GM23338 (cell line): ENCODE measurements at regions not wholly inside any gene's neighbourhood (a gene's known extent, or its start where the extent isn't known, plus 50 kb on each side); places are given as distances from the start of the nearest gene placed in this dataset.

Experiments used
- ATAC-seq: fragments of 200-7000 bp; cut with Tn5 transposase; 3 replicates; pipeline ENCODE4 v1.9.1; 2020
- DNase-seq: peaks from one replicate; pipeline ENCODE4 v3.0.0-alpha.2; 2015; ENCODE audit warnings: low spot score
- H2AFZ ChIP-seq: fragments of 200-600 bp; sonication (generic); 2 replicates; pipeline ENCODE4 v1.8.0; 2016; ENCODE audit warnings: antibody characterized with exemption, mild to moderate bottlenecking, moderate library complexity
- H3F3A ChIP-seq: fragments of 200-600 bp; sonication (generic); replicated peaks from 2 replicates; pipeline ENCODE4 v1.8.0; 2017; ENCODE audit warnings: antibody characterized with exemption, mixed run types, low read depth
- H3K27ac ChIP-seq: fragments of 200-600 bp; sonication (generic); 2 replicates; pipeline ENCODE4 v1.6.1; 2016; ENCODE audit warnings: low read depth
- H3K27me3 ChIP-seq: fragments of 200-600 bp; sonication (generic); 2 replicates; pipeline ENCODE4 v1.8.0; 2016; ENCODE audit warnings: mild to moderate bottlenecking, mixed run types, moderate library complexity; ENCODE audit not compliant: insufficient read depth
- H3K36me3 ChIP-seq: fragments of 200-600 bp; sonication (generic); 2 replicates; pipeline ENCODE4 v1.8.0; 2016; ENCODE audit warnings: mild to moderate bottlenecking; ENCODE audit not compliant: insufficient read depth
- H3K4me1 ChIP-seq: fragments of 200-600 bp; sonication (generic); 2 replicates; pipeline ENCODE4 v1.8.0; 2016; ENCODE audit warnings: mild to moderate bottlenecking, moderate library complexity; ENCODE audit not compliant: insufficient read depth
- H3K4me2 ChIP-seq: fragments of 200-600 bp; sonication (generic); 2 replicates; pipeline ENCODE4 v1.7.1; 2017; ENCODE audit warnings: mixed run types
- H3K4me3 ChIP-seq: fragments of 200-600 bp; sonication (generic); 2 replicates; pipeline ENCODE4 v1.6.1; 2016; ENCODE audit warnings: mixed run types
- H3K79me2 ChIP-seq: fragments of 200-600 bp; sonication (generic); replicated peaks from 2 replicates; pipeline ENCODE4 v1.8.0; 2017; ENCODE audit warnings: mild to moderate bottlenecking; ENCODE audit not compliant: insufficient read depth
- H3K9me2 ChIP-seq: fragments of 200-600 bp; sonication (generic); 2 replicates; pipeline ENCODE4 v1.8.0; 2017; ENCODE audit not compliant: insufficient read depth
- H4K20me1 ChIP-seq: fragments of 200-600 bp; sonication (generic); replicated peaks from 2 replicates; pipeline ENCODE4 v1.8.0; 2017; ENCODE audit warnings: mild to moderate bottlenecking; ENCODE audit not compliant: insufficient read depth
- H3K27ac Mint-ChIP-seq: 2 replicates; pipeline ENCODE4 v1.8.0; 2020; ENCODE audit warnings: inconsistent platforms, mild to moderate bottlenecking, moderate library complexity, mixed read lengths
- H3K27me3 Mint-ChIP-seq: 3 replicates; pipeline ENCODE4 v1.8.0; 2022; ENCODE audit warnings: low read depth, mild to moderate bottlenecking, moderate library complexity, mixed read lengths, inconsistent platforms; ENCODE audit not compliant: insufficient read depth, poor library complexity
- H3K36me3 Mint-ChIP-seq: 3 replicates; pipeline ENCODE4 v1.8.0; 2021; ENCODE audit warnings: low read depth, mild to moderate bottlenecking, inconsistent platforms, moderate library complexity, mixed read lengths
- H3K4me1 Mint-ChIP-seq: 3 replicates; pipeline ENCODE4 v1.8.0; 2020; ENCODE audit warnings: mild to moderate bottlenecking, inconsistent platforms, mixed read lengths
- H3K4me3 Mint-ChIP-seq: 3 replicates; pipeline ENCODE4 v1.8.0; 2021; ENCODE audit warnings: moderate library complexity, mild to moderate bottlenecking, inconsistent platforms, mixed read lengths
- H3K9me3 Mint-ChIP-seq: 3 replicates; pipeline ENCODE4 v1.8.0; 2020; ENCODE audit warnings: moderate library complexity, mild to moderate bottlenecking, inconsistent platforms, mixed read lengths
- CREB1 ChIP-seq: fragments of 250-450 bp; sonication (Bioruptor Pico); IDR thresholded peaks from 2 replicates; pipeline ENCODE4 v1.5.0; 2020; ENCODE audit warnings: low read depth, mild to moderate bottlenecking, moderate library complexity
- CTCF ChIP-seq, 2 experiments: fragments of 200-600 bp in 1 of 2; sonication (generic) in 1 of 2; conservative IDR thresholded peaks; 2 replicates each; pipeline versions ENCODE4 v1.5.1 to v1.6.1; 2016 to 2017; ENCODE audit warnings: antibody characterized with exemption in 2 of 2, low read depth in 2 of 2, mild to moderate bottlenecking in 2 of 2, moderate library complexity in 1 of 2
- ETS1 ChIP-seq: IDR thresholded peaks from 2 replicates; pipeline ENCODE4 v1.6.1; 2016; ENCODE audit warnings: antibody characterized with exemption
- EZH2 ChIP-seq: fragments of 200-600 bp; sonication (generic); IDR thresholded peaks from one replicate; pipeline ENCODE4 v1.8.0; 2017; ENCODE audit warnings: antibody characterized with exemption, mild to moderate bottlenecking, low read depth; ENCODE audit not compliant: unreplicated experiment
- EZH2phosphoT487 ChIP-seq: fragments of 200-600 bp; sonication (generic); IDR thresholded peaks from one replicate; pipeline ENCODE4 v1.8.1; 2018; ENCODE audit warnings: antibody characterized with exemption; ENCODE audit not compliant: unreplicated experiment
- JUNB ChIP-seq: IDR thresholded peaks from one replicate; pipeline ENCODE4 v1.6.1; 2016; ENCODE audit warnings: antibody characterized with exemption; ENCODE audit not compliant: unreplicated experiment
- NANOG ChIP-seq: IDR thresholded peaks from 2 replicates; pipeline ENCODE4 v1.6.1; 2016; ENCODE audit warnings: antibody characterized with exemption, borderline replicate concordance
- POLR2AphosphoS5 ChIP-seq: IDR thresholded peaks from 2 replicates; pipeline ENCODE4 v1.6.1; 2016; ENCODE audit warnings: antibody characterized with exemption, low read depth
- REST ChIP-seq: IDR thresholded peaks from one replicate; pipeline ENCODE4 v1.6.1; 2018; ENCODE audit warnings: antibody characterized with exemption; ENCODE audit not compliant: unreplicated experiment
- STAT1 ChIP-seq: IDR thresholded peaks from one replicate; pipeline ENCODE4 v1.6.1; 2016; ENCODE audit warnings: antibody characterized with exemption; ENCODE audit not compliant: unreplicated experiment
- ZNF114 ChIP-seq: fragments of 250-450 bp; sonication (Bioruptor Pico); IDR thresholded peaks from 2 replicates; pipeline ENCODE4 v1.5.0; 2020; ENCODE audit warnings: mild to moderate bottlenecking, moderate library complexity
- ZNF331 ChIP-seq: fragments of 250-450 bp; sonication (Bioruptor Pico); IDR thresholded peaks from 2 replicates; pipeline ENCODE4 v1.5.0; 2020; ENCODE audit warnings: low read depth, mild to moderate bottlenecking, moderate library complexity
- ZNF462 ChIP-seq: fragments of 250-450 bp; sonication (Bioruptor Pico); IDR thresholded peaks from 2 replicates; pipeline ENCODE4 v1.5.0; 2020; ENCODE audit warnings: mild to moderate bottlenecking, moderate library complexity

DNA sequence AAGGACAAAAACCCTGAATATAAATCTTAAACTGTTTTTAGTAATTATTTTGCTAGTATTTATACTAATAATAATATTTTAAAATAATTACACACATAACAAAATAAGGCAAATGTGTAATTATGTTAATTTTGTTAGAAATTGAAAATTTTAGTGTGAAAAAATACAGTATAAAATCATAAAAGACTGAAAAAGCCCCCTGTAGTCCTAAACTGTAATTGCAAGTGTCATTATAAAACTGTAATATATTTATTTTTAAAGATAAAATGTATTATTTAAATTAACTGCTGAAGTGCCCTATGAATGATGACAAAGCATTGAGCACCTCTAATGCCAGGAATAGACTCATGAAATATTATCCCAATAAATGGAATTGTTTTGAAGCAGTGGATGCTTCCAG, 1117.7 kb downstream of the CBLN2 start:
- Mint-ChIP-seq H3K9me3 (peaks cover 78% of the 10 kb centered on the region), H3K4me3 (no peak overlapping the region), H3K27ac (no peak overlapping the region), H3K4me1 (no peaks in the 10 kb centered on the region), H3K36me3 (peaks cover 13% of the 10 kb centered on the region; the same call in 2 of the 3 replicates), H3K27me3 (no peaks in the 10 kb centered on the region)
- no peaks in the 10 kb centered on the region for H3K4me1 ChIP-seq
- no peaks in the 10 kb centered on the region for H3F3A ChIP-seq
- H3K9me2 ChIP-seq, result no peaks in the 10 kb centered on the region
- no peaks in the 10 kb centered on the region for H3K79me2 ChIP-seq
- no peak for DNase-seq
- no peak overlapping the region for H3K27ac ChIP-seq
- no peaks in the 10 kb centered on the region for H3K27me3 ChIP-seq
- H3K36me3 ChIP-seq, result peaks cover 4% of the 10 kb centered on the region; the same call in 1 of the 2 replicates
- no peak overlapping the region for H3K4me2 ChIP-seq
- H3K4me3 ChIP-seq, result no peak overlapping the region
- no peak for ATAC-seq
- no peaks in the 10 kb centered on the region for H4K20me1 ChIP-seq
- no peak for TF ChIP-seq JUNB
- no peak for TF ChIP-seq NANOG
- TF ChIP-seq STAT1, result no peak
- no peak for TF ChIP-seq ETS1
- TF ChIP-seq CREB1 (CRISPR knock-in tag), result no peak
- no peak for TF ChIP-seq ZNF462
- TF ChIP-seq POLR2AphosphoS5, result no peak
- TF ChIP-seq EZH2phosphoT487, result no peak
- TF ChIP-seq REST, result no peak
- no peak for TF ChIP-seq ZNF114 (CRISPR knock-in tag)
- TF ChIP-seq ZNF331 (CRISPR knock-in tag), result no peak
- no peak for TF ChIP-seq EZH2
- TF ChIP-seq CTCF (conservative IDR thresholded peaks at IDR 0.05; ENCODE audit: low read depth in 2 of 2), result no peak
- H2AFZ ChIP-seq, result no peak overlapping the region
